ENCODE measurements at regions not wholly inside any gene's neighbourhood (a gene's known extent, or its start where the extent isn't known, plus 50 kb on each side); places are given as distances from the start of the nearest gene placed in this dataset.

GRCh38 chr13:89812856-89813255, 1534.6 kb upstream of the MIR17HG start:
- no TSS peak for BruUV-seq (replicated peaks)
- Histone ChIP-seq H3K4me2 (ENCODE audit: low read length) (no peak overlapping the region), H2AFZ (ENCODE audit: low read depth, low read length, poor library complexity, severe bottlenecking) (no peak overlapping the region), H3K9me2 (ENCODE audit: insufficient read depth) (no peaks in the 10 kb centered on the region), H4K20me1 (ENCODE audit: insufficient read depth) (no peaks in the 10 kb centered on the region), H3K4me1 (ENCODE audit: control insufficient read depth in 1 of 2, insufficient read depth in 2 of 2, low read length in 2 of 2) (no peaks in the 10 kb centered on the region), H3K27me3 (ENCODE audit: insufficient read depth, low read length) (no peaks in the 10 kb centered on the region), H3K9me3 (ENCODE audit: control insufficient read depth in 1 of 2, insufficient read depth in 1 of 2, low read depth in 1 of 2, low read length in 2 of 2) (no peaks in the 10 kb centered on the region), H3K79me2 (ENCODE audit: insufficient read depth, low read length) (no peaks in the 10 kb centered on the region), H3K27ac (ENCODE audit: low read depth, low read length) (no peak overlapping the region), H3K9ac (ENCODE audit: low read length) (no peak overlapping the region), H3K36me3 (ENCODE audit: control insufficient read depth in 1 of 2, insufficient read depth in 2 of 2, low read length in 2 of 2) (no peaks in the 10 kb centered on the region; a peak in 1 of 4 replicates), H3K4me3 (replicated peaks in 1 of 2; ENCODE audit: low read depth in 1 of 2, low read length in 2 of 2) (no peak overlapping the region)
- intact Hi-C loops (cut with micrococcal nuclease): no loop called here
- TF ChIP-seq EZH2 (IDR thresholded peaks at IDR 0.05) (no peak), POLR2A (IDR thresholded peaks at IDR 0.05; ENCODE audit: borderline replicate concordance, extremely low read depth, insufficient read depth, insufficient read length) (no peak), ATF3 (IDR thresholded peaks at IDR 0.05) (no peak), TCF7L2 (IDR thresholded peaks at IDR 0.05; ENCODE audit: borderline replicate concordance, extremely low read depth, insufficient read depth, insufficient read length) (no peak), ZNF274 (IDR thresholded peaks at IDR 0.05; ENCODE audit: low read depth, low read length) (no peak), YY1 (IDR thresholded peaks at IDR 0.05; ENCODE audit: extremely low read depth, insufficient replicate concordance, low read depth, low read length) (no peak), REST (IDR thresholded peaks at IDR 0.05; ENCODE audit: low read depth) (no peak), CEBPB (IDR thresholded peaks at IDR 0.05; ENCODE audit: low read depth) (no peak), CBX3 (IDR thresholded peaks at IDR 0.05; ENCODE audit: low read depth) (no peak), RAD21 (IDR thresholded peaks at IDR 0.05; ENCODE audit: low read depth) (no peak), JUND (IDR thresholded peaks at IDR 0.05) (no peak), EZH2phosphoT487 (IDR thresholded peaks at IDR 0.05; ENCODE audit: borderline replicate concordance) (no peak)
- ChIA-PET CTCF (no interaction called here), POLR2A (no interaction called here), RAD21 (ENCODE audit: low non-redundant PET in 1 of 2, low total read pairs in 2 of 2, uncharacterized antibody in 2 of 2, unreplicated experiment in 2 of 2) (no interaction called here)
- DNase-seq (ENCODE audit: low read depth, low spot score) (no peak), ATAC-seq (no peak)

Measured in HCT116 (cell line).